OCI-M1 (cell line): ENCODE measurements at regions not wholly inside any gene's neighbourhood (a gene's known extent, or its start where the extent isn't known, plus 50 kb on each side); places are given as distances from the start of the nearest gene placed in this dataset.

Experiments used
- DNase-seq: peaks from one replicate; lab custom pipeline; 2025; lab: John Stamatoyannopoulos, UW

DNA sequence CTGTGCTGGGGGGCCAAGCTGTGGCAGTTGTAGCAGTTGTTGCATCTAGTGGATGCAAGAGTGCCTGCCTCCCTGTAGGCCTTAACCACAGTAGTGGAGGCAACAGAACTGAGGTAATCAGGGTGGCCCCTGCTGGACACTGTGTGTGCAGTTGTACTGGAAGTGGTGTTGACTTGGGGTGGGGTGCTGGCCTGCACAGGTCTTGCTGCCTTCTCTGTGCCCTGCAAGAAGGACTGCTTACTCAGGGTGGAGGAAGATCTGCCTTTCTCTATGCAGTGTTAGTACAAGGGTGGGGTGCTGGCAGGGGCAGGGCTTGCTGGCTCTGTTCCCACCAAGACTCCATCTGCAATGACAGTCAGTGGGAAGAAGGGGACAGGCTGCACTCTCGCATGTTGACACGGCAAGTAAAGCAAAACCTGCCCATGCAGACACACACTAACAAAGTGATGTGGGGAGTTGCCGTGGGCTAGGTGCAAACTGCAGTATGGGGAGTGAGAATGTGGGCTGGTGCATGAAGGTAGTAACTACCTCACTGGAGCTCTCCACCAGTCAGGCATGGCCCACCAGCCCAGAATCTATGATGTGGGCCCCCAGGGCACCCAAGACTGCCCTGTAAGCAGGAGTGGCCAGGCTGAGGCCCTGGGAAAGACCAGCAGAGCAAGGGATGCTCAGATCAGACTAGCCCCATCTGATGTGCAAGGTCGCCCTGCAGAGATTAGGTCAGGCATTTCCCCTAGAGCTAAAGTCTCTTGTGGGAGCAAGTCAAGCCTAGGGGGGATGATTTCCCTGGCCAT is 594.9 kb downstream of the TECRL start:
- no peak for DNase-seq

DNA sequence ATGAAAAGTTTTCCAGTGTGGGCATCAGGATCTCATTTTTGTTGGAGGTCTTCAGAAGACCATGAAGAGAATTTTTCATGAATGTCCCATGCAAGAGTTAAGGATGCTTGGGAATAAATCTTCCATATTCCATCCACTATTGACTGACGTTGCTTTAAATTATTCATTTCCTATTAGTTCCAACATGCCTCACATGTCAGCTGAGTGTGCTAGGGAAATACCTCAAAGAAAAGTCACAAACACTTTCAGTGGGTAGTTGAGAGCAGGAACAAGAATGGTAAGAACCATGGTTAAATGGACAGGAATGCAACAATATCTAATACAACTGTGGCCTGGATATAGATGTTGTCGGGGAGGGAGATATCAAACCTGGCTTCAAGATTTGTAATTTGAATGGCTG is 610.1 kb downstream of the TECRL start:
- DNase-seq = no peak

DNA sequence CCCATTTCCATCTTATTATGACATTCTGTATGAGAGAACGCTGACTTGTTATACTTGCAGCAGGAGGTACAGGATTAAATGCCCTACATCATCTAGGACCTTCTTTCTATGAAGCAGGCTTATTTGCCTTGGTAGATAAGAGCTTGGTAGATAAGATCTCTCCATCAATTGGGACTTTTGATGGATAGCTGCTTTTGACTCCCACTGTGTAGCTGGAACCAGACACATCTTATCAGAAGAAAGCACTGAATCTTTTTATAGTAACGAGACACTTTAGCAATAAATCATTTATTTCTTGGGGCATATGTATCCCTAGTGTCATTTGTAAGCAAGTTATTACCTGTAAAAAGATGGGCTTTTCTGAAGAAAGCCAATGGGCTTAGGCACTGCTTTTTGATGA is 613.9 kb downstream of the TECRL start:
- no peak for DNase-seq

DNA sequence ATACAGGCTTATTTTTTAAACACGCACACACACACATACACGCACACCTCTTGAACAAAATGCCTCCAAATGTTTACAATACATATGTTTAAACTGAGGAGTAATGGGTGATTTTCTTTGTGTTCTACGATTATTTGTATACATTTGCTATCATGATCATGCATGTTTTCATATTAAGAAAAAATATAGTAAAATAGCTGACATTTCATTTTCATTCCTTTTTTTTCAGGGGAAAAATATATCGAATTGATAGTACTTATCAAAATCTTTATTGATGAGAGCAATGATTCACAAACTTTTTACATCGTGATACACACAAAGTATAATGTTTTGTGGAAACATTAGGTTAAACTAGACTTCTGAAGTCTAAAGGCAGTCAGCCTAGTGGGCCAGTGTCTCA is 618.9 kb downstream of the TECRL start:
- DNase-seq = no peak

DNA sequence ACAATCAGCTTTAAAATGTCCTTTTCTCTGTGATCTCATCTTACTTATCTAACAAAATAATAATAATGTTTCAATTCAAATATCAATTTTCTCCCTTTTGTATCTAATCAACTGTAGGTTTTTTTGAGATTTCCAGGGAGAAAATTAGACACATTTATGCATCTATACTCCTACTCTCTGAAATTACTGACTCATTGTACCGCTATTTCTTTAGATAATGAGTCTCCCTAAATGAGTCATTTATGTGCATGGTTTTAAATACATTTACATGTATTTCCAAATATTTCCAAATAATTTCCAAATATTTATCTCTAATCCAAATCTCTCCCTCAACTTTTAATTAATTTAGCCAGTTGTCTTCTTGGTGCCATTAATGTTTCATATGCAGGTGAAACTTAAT is 621.0 kb downstream of the TECRL start:
- DNase-seq = no peak

DNA sequence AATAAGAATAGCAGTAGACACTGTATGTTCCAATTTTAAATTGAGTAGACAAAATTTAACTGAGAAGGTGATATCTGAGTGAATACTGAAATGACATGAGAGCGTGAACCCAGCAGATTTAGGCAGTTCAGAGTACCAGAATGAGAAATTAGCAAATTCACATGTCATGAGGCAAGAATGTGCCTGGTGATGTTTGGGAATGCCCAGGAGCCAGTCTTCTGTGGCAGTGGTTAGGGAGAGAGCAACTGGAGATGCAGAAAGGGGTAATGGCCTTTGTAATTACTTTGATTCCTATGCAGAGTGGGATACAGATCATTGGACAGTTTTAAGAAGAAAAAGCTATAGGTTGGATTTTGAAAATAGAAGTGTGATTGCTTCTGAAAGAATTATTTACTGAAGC is 621.9 kb downstream of the TECRL start:
- DNase-seq = no peak

DNA sequence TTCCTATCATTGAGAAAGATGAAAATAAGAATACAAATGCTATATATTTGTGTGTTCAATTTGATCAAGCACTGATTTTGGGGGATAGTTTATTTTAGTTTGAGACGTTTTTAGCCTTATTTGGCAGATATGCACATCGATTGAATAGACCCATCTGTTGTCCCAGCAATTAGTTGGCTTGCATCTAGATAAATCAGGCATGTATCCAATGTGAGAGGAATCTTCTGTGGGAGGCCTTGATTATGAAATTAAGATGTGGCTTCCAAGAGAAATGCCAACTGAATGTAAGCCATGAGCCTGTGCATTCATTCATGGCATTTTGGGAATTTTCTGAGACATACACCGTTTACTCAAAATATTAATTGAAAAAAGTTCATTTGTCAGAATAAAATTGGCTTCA is 623.1 kb downstream of the TECRL start:
- no peak for DNase-seq

DNA sequence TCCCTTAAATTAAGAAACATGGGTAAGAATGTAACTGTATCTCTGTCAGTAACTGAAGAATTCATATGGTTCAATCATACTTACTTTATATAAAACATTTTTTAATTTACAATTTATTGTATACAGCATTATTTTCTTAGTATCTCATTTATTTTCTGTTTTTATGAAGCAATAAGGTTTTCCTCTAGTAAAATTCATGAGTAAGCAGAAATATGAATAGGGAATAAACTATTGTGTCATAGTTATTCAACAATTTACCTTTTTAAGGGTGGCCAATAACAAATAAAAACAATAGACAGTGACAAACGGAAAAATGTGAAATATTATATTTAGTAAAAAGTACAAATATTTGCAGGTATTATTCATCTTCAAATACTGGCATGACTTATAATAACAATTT is 624.4 kb downstream of the TECRL start:
- no peak for DNase-seq

DNA sequence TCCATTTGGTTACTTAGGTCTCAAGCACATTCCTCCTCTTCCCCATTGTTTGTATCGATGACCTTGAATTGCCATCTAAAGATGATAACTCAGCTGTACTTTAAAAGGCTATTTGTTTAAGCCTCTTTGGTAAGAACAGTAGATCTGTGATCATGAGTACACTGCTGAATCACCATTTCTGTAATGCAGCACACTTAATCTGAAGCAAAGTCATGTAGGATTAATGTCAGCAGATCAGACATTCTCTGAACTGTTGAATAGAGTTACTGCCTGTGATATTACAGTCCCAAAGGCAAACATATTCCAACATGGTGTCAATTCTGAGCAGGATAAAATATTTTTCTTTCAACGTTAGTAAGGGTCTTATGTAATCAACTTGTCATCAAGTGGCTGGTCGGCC is 631.6 kb downstream of the TECRL start:
- no peak for DNase-seq

DNA sequence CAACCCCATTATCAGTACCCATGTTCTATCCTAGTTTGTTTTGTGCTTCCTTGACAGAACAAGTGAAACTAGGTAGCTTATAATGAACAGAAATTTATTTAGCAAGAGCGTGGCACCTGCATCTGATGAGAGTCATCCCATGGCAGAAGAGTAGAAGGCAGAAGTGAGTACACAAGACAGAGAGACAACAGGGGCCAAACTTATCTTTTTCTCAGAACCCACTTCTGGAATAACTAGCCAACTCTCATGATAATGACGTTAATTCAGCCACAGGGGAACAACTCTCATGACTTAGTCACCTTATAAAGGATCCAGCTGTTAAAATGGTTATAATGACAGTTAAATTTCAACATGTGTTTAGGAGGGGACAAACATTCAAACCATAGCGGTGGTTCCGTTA is 644.9 kb downstream of the TECRL start:
- DNase-seq = no peak

DNA sequence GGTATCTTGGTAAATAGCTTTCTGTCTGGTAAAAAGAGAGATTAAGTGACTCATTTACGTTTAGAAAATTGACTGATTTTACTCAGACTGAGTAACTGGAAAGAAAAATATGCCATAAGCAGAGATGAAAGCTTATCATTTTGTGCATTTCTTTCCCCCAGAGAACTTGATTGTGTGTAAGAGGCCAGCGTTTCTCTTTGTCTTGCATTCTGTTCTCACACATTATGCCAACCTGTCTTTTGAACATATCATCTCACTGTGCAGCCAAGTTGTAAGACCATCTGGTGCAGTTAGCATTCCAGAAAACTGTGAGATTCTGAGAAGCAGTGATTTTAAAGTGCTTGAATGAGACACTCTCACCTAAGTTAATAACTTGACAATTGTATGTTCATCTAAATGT is 651.3 kb downstream of the TECRL start:
- no peak for DNase-seq

DNA sequence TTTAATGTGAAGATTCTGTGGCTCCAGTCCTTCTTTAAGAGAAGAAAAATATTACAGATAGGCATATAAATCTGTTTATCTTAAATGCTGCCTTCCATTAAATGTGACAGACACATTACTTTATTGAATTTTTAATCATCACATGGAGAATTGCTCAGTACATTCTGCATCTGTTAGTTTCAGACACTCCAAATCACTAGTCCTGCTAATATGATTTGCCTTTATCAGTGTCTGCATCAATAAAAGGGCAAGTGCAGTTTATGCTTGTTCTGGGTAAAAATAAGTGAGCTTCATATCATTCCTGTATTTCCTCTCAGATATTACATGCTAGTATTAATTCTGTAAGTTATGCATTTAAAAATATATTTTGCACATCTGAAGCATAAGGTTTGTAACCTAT is 666.4 kb downstream of the TECRL start:
- no peak for DNase-seq

DNA sequence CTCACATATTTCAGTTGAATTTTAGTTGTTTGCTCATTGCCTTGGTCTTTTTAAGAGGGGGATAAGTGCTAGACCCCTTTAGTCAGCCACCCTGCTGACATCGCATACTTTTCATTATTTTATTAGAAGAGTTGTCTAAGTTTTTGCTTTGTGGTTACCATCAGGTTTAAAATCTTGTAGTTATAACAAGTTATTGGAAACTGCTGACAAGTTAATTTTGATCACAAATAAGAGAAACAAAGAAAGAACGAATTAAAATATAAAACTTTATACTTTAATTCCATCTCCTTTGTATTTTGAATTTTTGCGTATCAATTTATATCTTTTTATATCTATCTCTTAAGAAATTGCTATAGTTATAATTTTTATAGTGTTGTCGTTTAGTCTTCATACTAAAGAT is 679.7 kb downstream of the TECRL start:
- DNase-seq = no peak

DNA sequence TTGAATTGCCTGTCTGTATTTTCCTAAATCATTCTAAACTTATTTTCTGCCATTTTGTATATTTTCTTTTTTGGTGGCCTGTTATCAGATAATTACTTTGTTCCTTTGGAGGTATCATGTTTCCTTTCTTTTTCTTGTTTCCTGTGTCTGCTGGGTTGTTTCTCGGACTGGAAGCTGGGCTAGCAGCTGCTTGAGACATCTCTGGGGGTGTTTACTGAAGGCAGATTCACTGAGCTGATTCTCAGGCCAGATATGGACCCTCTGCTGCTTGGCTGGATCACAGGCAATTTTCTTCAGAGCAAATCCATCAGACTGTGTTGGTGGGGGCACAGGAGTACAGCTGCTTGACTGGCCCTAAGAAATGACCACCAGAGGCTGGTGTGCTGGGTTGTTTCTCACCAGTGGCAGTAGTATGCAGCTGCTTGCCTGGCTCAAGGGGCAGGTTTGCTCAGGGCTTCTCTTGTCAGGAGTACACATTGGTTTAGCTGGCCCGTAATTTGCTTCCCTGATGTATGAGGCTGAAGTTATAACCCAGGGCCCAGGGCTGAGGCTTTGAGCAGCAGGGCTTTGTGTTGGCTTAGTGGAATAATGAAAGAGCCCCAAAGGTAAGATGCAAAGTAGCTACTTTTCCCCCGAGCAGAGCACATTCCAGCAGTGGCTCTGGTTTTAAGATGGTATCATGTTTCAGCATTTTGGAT is 680.6 kb downstream of the TECRL start:
- peak; percentile 10 for DNase-seq

DNA sequence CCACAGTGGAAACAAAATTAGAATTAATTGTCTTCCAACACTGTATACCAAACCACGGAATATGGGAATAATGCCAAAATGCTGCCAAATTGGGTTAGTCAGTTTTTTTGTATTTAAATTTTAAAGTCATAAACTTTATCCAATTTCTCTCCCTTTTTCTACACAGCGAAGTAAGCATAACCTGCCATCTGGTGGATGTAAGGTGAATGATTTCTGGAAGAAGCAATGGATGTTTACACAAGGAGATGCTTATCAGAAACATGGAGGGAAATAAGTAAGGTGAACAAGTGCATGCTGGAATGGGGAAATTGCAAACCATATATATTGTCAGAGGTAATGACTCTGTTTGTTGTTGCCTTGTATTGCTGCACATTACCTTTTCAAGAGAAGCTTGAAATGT is 691.9 kb downstream of the TECRL start:
- DNase-seq = peak; percentile 70

DNA sequence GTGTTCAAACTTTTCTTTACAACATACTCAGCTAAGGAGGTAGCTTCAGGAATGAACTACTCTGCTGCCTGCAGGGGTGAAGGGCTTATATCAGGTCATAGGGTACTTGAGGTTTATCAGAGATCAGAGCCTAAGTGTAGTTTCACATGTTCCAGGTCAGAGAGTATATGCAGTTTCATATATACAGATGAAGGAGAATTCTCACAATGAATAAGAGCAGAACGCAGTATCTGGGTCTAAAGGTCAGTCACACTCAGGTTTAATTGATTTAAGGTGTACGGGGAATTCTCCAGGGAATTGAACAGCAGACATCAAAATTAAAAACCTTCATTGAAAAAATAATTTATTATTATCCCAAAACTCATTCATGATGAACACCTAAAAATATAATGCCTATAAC is 700.6 kb downstream of the TECRL start:
- DNase-seq = no peak

DNA sequence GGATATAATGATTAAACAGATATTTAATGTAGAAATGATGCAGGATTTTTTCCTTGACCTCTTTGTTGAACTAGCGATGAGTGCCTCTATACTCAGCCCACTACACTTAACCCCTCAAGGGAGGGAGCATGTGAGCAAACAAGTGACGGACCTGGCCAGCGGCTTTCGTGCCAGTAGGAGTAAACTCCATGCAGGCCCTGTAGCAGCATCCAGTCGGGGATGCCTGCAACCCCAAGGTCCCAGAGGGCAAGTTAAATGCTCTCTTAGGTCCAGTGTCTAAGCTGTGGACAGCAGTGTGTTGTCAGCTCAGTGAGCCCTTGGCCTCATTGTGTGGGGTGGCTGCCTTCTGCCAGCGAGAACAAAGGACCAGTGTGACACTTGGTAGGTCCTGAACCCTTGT is 708.7 kb downstream of the TECRL start:
- DNase-seq = no peak

DNA sequence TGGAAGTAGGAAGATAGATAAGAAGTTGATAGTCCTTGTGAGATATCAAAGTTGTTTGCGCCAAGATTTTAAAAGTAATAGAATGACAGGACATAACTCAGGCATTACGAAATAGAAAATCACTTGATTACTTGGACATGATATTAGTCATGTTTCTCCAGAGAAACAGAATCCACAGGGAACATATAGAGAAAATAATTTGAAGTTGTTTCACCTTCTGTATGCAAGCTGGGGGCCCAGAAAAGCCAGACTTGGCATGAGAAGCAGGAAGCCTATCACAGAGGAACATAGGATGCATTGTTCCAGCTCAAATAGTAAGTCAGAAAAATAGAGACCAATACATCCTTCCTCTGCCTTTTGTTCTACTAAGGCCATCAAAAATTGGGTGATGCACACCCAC is 715.9 kb downstream of the TECRL start:
- DNase-seq = no peak

DNA sequence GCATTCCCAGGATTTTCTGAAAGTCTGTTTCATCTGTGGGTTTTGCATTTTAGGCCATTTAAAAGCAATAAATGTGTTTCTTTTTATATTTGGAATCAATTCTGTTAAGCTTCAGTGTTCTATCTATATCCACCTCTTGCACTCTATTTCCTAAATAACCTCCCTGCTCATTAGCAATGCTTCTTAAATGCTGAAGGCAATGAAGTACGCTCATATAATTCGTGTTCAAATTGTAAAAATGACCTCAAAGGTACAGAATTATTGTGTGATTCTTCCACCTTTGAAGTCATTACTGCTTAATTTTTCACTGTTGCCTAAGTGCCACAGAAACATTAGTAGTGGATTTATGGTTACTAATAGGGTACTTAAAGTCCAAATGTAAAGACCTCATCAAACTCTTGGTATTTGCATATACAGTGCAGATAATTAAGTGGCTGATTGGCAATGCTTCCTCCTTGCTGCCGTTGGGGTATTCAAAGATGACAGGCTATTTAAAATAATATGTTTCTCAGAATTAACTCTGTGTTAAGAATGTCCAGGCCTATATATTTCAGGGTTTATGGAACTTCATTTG is 730.8 kb downstream of the TECRL start:
- DNase-seq = no peak

DNA sequence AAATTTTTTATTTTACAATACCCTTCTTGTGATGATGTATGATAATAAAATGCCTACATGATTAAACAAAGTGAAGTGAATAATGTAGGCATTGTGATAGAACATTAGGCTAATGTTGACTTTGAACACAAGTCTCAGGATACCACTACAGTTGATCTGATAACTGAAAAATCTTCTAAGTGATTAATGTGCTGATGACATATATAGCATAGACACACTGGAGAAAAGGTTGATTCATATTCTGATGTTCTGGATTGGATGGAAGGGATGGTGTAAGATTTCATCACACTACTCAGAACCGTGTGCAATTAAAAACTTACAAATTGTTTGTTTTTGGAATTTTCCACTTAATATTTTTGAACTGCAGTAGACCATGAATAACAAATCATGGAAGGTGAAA is 738.5 kb downstream of the TECRL start:
- no peak for DNase-seq

DNA sequence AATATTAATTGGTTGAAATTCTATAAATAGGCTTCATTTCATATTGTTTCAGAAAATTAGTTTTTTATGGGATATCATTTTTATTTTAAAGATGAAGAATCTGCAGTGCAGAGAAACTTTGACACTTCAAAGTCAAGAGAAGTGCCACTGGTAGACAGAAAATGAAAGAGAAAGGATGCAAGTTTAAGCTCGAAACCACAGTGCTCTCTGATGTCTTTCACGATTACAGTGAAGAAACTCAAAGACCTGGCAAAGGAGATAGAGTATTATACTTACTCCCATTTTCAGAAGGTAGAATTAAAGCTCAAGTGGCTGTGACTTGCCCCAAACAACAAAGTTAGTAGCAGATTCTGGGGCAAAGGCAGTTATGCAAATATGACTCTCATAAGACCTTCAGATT is 745.4 kb downstream of the TECRL start:
- peak; percentile 70 for DNase-seq

DNA sequence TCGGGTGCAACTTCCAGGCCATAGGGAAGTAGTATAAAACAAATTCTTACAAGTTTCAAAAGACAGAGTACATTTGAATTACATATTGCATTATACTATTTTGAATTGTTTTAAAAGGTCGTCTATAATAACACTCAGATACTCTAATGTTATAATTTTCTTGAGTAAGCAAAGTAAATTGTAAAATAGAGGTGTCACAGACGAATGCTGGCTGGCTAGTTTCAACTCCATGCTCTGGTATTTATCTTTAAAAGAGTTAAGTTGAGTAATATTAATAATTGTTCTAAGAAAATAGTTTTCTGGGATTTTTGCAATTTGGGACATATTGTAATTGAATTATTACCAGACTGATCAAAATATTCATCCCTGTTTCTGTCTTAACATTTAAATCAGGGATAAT is 764.9 kb downstream of the TECRL start:
- no peak for DNase-seq

DNA sequence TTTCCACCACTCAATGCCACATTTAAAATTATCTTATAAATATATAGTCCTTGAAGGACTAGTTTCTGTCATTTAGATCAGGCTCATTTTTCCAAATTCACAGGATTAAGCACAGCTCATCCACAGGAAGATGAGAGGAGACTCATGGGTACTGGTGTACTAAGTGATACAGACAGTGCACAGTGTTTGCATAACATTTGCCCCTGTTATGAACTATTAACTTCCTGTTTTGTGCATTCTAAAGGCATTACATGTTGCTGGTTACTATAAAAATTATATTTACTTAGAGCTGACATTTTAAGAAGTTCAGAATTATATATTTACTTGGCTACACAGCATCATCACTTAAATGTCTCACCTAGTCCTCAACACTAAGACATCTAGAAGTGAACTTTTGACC is 772.0 kb downstream of the TECRL start:
- no peak for DNase-seq

DNA sequence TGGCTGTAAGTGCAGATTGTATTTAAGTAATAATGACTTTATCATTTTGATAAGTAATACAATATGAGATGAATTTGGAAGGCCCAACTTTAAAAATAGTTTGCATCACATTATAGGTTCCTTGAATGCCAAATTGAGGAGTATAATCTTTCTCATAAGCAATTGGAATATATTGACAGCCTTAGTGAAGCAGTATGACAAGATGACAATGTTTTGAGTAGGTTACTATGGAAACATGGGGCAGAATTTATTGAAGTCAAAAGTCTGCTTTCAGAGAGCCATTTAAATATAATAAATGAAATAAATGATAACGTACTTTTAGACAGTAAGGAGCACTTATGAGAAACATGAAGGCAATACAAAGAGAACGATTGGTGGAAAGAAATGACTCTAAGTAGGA is 776.4 kb downstream of the TECRL start:
- no peak for DNase-seq
